ENCODE measurements at regions not wholly inside any gene's neighbourhood (a gene's known extent, or its start where the extent isn't known, plus 50 kb on each side); places are given as distances from the start of the nearest gene placed in this dataset.

DNA sequence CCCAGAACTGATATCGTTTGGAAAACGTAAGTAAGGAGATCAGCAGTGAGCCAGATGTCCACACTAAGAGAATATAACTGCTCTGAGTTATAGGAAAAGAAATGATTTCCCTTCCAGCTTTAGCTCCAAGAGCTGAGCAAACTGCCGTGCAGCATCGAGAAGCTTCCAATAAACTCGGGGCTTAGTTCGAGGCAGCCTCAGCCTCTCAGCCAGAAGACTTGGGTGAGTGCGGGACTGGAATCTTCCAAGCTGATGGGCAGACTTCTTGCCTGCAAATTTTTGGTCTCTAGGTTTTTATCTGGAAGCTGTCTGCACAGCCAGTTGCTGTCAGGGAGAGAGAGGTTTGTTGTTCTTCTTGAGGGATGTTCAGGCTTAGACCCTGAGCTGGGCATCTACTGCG is 196.1 kb downstream of the PHETA1 start:
- no peak overlapping the region for H3K4me3 ChIP-seq (replicated peaks; ENCODE audit: low read depth, low read length)
- DNase-seq (ENCODE audit: extremely low read depth, insufficient read length), result no peak
- no peaks in the 10 kb centered on the region for H3K36me3 ChIP-seq (ENCODE audit: control insufficient read depth, insufficient read depth, low read length)
- TF ChIP-seq, protein P1, sequence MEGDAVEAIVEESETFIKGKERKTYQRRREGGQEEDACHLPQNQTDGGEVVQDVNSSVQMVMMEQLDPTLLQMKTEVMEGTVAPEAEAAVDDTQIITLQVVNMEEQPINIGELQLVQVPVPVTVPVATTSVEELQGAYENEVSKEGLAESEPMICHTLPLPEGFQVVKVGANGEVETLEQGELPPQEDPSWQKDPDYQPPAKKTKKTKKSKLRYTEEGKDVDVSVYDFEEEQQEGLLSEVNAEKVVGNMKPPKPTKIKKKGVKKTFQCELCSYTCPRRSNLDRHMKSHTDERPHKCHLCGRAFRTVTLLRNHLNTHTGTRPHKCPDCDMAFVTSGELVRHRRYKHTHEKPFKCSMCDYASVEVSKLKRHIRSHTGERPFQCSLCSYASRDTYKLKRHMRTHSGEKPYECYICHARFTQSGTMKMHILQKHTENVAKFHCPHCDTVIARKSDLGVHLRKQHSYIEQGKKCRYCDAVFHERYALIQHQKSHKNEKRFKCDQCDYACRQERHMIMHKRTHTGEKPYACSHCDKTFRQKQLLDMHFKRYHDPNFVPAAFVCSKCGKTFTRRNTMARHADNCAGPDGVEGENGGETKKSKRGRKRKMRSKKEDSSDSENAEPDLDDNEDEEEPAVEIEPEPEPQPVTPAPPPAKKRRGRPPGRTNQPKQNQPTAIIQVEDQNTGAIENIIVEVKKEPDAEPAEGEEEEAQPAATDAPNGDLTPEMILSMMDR (IDR thresholded peaks at IDR 0.05; ENCODE audit: insufficient read depth, low read length, poor library complexity, severe bottlenecking), result no peak
- H3K27me3 ChIP-seq (replicated peaks; ENCODE audit: control insufficient read depth, insufficient read depth, low read length), result peaks cover 1% of the 10 kb centered on the region

DNA sequence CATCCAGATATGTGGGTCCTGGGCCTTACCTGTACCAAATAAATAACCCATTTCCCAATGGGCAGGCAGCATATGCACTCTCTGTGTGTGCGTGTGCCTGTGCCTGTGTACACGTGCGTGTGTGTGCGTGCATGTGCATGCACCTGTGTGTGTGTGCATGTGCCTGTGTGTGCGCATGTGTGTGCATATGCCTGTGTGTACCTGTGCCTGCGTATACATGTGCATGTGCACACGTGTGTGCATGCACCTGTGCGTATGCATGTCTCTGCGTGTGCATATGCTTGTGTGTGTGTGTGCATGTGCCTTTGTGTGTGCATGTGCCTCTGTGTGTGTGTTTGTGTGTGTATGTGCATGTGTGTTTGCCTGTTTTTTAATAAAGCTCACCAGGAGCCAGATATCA is 197.1 kb downstream of the PHETA1 start:
- no peak for DNase-seq (ENCODE audit: extremely low read depth, insufficient read length)
- H3K36me3 ChIP-seq (ENCODE audit: control insufficient read depth, insufficient read depth, low read length), result no peaks in the 10 kb centered on the region
- no peak overlapping the region for H3K4me3 ChIP-seq (replicated peaks; ENCODE audit: low read depth, low read length)
- TF ChIP-seq, protein P1 (IDR thresholded peaks at IDR 0.05; ENCODE audit: insufficient read depth, low read length, poor library complexity, severe bottlenecking), result no peak
- peaks cover 3% of the 10 kb centered on the region for H3K27me3 ChIP-seq (replicated peaks; ENCODE audit: control insufficient read depth, insufficient read depth, low read length)

DNA sequence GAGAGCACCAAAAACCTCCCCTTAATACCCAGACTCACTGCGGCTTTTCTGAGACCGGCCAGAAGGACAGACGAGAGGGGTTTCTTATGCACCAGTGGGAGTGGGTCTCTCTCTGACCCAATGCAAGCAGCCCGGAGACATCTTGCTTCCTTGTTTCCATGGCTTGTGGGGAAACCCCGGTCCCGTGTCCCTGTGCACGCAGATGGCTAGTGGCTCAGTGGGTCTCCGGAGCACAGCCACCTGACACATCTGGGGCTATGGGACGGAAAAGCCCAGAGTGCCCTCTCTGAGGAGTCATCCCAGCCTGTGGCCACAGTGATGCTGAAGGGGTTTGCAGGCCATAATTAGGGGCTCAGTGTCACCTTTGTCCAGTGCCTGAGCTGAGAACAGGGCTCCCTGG is 197.6 kb downstream of the PHETA1 start:
- no peak overlapping the region for H3K4me3 ChIP-seq (replicated peaks; ENCODE audit: low read depth, low read length)
- H3K27me3 ChIP-seq (replicated peaks; ENCODE audit: control insufficient read depth, insufficient read depth, low read length), result peaks cover 3% of the 10 kb centered on the region
- TF ChIP-seq, protein P1 (IDR thresholded peaks at IDR 0.05; ENCODE audit: insufficient read depth, low read length, poor library complexity, severe bottlenecking), result no peak
- DNase-seq (ENCODE audit: extremely low read depth, insufficient read length), result no peak
- no peaks in the 10 kb centered on the region for H3K36me3 ChIP-seq (ENCODE audit: control insufficient read depth, insufficient read depth, low read length)

DNA sequence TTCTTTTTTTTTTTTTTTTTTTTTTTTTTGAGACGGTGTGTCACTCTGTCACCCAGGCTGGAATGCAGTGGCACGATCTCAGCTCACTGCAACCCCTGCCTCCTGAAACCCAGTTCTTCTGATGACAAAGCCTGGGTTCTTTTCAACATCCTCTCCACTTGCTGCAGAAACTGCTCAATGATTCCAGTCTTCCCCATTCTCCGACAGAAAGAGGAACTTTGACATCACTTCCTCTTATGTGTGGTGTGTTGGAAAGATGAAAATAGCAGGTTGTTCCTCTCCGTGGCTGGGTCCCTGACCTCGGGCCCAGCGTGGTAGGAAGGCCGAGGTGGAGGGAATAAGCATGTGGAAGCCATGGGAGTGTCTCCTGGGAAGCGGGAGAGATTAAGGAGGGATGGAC is 198.4 kb downstream of the PHETA1 start:
- DNase-seq (ENCODE audit: extremely low read depth, insufficient read length), result no peak
- H3K36me3 ChIP-seq (ENCODE audit: control insufficient read depth, insufficient read depth, low read length), result no peaks in the 10 kb centered on the region
- H3K27me3 ChIP-seq (replicated peaks; ENCODE audit: control insufficient read depth, insufficient read depth, low read length), result peaks cover 3% of the 10 kb centered on the region
- TF ChIP-seq, protein P1 (IDR thresholded peaks at IDR 0.05; ENCODE audit: insufficient read depth, low read length, poor library complexity, severe bottlenecking), result no peak
- no peak overlapping the region for H3K4me3 ChIP-seq (replicated peaks; ENCODE audit: low read depth, low read length)

DNA sequence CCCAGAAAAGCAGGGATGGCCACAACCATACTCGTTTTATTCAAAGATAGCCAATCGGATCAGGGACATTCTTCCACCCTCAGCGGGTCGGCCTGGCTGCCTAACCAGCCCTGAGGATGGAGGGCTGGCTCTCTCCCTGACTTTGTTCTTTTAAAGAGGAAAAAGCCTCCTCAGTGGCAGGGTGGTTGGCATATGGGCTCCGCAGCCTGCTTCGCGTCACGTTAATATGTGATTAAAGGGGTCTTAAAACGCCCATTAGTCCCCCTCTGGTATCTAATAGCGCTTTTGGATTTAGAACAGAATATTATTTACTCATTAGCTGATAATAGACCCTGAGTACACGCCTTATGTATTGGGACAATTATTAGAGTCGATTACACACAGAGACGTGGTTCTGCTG is 199.4 kb downstream of the PHETA1 start:
- DNase-seq (ENCODE audit: extremely low read depth, insufficient read length), result no peak
- H3K36me3 ChIP-seq (ENCODE audit: control insufficient read depth, insufficient read depth, low read length), result no peaks in the 10 kb centered on the region
- TF ChIP-seq, protein P1 (IDR thresholded peaks at IDR 0.05; ENCODE audit: insufficient read depth, low read length, poor library complexity, severe bottlenecking), result no peak
- H3K27me3 ChIP-seq (replicated peaks; ENCODE audit: control insufficient read depth, insufficient read depth, low read length), result peaks cover 2% of the 10 kb centered on the region
- no peak overlapping the region for H3K4me3 ChIP-seq (replicated peaks; ENCODE audit: low read depth, low read length)

DNA sequence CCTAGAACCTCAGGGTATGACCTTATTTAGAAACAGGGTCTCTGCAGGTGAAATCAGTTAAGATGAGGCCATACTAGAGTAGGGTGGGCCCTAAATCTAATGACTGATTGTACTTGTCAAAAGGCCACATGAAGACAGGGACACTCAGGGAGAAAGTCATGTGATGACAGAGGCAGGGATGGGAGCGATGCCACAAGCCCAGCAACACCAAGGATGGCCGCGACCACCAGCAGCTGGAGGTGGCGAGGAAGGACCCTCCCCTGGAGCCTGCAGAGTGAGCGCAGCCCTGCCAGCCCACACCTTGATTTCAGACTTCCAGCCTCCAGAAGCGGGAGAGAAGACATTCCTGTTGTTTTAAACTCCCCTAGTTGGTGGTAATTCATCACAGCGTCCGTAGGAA is 199.9 kb downstream of the PHETA1 start:
- TF ChIP-seq, protein P1 (IDR thresholded peaks at IDR 0.05; ENCODE audit: insufficient read depth, low read length, poor library complexity, severe bottlenecking), result no peak
- Histone ChIP-seq H3K36me3 (ENCODE audit: control insufficient read depth, insufficient read depth, low read length) (no peaks in the 10 kb centered on the region), H3K27me3 (replicated peaks; ENCODE audit: control insufficient read depth, insufficient read depth, low read length) (peaks cover 2% of the 10 kb centered on the region), H3K4me3 (replicated peaks; ENCODE audit: low read depth, low read length) (no peak overlapping the region)
- DNase-seq (ENCODE audit: extremely low read depth, insufficient read length), result no peak

All from GM06990 (cell line).